Prostate gland (tissue), 2 donors: ENCODE measurements at regions not wholly inside any gene's neighbourhood (a gene's known extent, or its start where the extent isn't known, plus 50 kb on each side); places are given as distances from the start of the nearest gene placed in this dataset.

ENCODE experiments used
- POLR2A ChIP-seq: fragments of 450-650 bp; IDR thresholded peaks from one replicate; pipeline ENCODE4 v1.6.1; 2016; ENCODE audit warnings: antibody characterized with exemption, mild to moderate bottlenecking
- POLR2AphosphoS5 ChIP-seq: sonication (generic); formaldehyde crosslinking; IDR thresholded peaks from one replicate; pipeline ENCODE4 v1.6.1; 2017; ENCODE audit warnings: antibody characterized with exemption
- TF ChIP-seq, protein P1 (sequence below), 4 experiments: fragments of 200-600 bp in 2 of 4; fragments of 450-650 bp in 2 of 4; sonication (generic) in 2 of 4; IDR thresholded peaks; 1 replicate in 3 of 4; 2 replicates in 1 of 4; pipeline ENCODE4 v1.5.1; 2016 to 2019; ENCODE audit warnings: antibody characterized with exemption in 4 of 4, mild to moderate bottlenecking in 2 of 4, moderate library complexity in 2 of 4

DNA sequence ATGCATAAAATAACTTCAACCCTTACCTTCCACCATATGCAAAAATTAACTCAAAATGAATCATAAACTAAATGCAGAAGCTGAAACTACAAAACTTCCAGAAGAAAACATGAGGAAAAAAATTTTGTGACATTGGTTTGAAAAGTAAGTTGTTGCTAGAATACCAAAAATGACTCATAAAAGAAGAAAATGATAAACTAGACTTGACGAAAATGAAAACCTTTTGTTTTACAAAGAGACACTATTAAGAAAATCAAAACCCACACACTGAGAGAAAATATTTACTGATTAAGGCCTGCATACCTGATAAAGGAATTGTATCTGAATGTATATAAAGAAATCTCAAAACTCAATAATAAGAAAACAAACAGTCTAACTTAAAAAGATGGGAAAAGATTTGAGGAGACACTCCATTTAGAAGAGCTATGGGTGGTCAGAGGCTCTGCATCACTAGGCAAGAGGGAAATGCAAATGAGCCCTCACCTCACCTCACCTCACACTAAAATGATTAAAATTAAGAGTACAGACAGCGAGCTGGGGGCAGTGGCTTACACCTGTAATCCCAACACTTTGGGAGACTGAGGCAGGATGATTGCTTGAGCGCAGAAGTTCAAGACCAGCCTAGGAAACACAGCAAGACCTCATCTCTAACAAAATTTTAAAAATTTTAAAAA, 97.6 kb upstream of the CST7 start:
- no peak for TF ChIP-seq POLR2AphosphoS5
- TF ChIP-seq POLR2A: no peak
- TF ChIP-seq, protein P1, sequence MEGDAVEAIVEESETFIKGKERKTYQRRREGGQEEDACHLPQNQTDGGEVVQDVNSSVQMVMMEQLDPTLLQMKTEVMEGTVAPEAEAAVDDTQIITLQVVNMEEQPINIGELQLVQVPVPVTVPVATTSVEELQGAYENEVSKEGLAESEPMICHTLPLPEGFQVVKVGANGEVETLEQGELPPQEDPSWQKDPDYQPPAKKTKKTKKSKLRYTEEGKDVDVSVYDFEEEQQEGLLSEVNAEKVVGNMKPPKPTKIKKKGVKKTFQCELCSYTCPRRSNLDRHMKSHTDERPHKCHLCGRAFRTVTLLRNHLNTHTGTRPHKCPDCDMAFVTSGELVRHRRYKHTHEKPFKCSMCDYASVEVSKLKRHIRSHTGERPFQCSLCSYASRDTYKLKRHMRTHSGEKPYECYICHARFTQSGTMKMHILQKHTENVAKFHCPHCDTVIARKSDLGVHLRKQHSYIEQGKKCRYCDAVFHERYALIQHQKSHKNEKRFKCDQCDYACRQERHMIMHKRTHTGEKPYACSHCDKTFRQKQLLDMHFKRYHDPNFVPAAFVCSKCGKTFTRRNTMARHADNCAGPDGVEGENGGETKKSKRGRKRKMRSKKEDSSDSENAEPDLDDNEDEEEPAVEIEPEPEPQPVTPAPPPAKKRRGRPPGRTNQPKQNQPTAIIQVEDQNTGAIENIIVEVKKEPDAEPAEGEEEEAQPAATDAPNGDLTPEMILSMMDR (IDR thresholded peaks at IDR 0.05): no peak
